ENCODE measurements at regions not wholly inside any gene's neighbourhood (a gene's known extent, or its start where the extent isn't known, plus 50 kb on each side); places are given as distances from the start of the nearest gene placed in this dataset.
A peak's percentile ranks its signal among the peaks of the same experiment; 100 is the strongest.

- peak; percentile 14 for DNase-seq (ENCODE audit: low read depth)
Measured at GRCh38 chr4:71691416-71692073, 92.3 kb downstream of the GC start.

- DNase-seq (ENCODE audit: low read depth): no peak
Measured at GRCh38 chr4:71689822-71690221, 94.1 kb downstream of the GC start.

- no peak for DNase-seq (ENCODE audit: low read depth)
Measured at GRCh38 chr4:71687056-71687455, 96.8 kb downstream of the GC start.

DNA sequence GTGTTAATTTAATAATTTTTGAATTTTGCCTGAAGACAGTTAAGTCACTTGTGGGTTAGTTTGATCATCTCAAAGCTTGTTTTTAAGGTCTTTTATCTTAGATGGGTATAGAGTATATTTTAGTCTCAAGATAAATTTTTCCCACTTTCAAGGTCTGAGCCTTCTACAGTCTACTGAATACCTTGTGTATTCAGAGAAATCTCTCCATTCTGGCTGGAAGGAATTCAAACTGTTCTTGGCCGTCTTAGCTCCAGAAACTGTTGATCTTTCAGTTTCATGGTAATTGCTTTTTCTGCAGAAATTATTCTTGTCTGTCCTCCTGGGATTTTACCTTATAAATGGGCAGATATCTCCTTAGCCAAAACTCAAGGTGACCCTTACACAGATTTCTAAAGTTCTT is 97.9 kb downstream of the GC start:
- no peak for DNase-seq (ENCODE audit: low read depth)

- no peak for DNase-seq (ENCODE audit: low read depth)
Measured at GRCh38 chr4:71683309-71683708, 100.6 kb downstream of the GC start.

DNA sequence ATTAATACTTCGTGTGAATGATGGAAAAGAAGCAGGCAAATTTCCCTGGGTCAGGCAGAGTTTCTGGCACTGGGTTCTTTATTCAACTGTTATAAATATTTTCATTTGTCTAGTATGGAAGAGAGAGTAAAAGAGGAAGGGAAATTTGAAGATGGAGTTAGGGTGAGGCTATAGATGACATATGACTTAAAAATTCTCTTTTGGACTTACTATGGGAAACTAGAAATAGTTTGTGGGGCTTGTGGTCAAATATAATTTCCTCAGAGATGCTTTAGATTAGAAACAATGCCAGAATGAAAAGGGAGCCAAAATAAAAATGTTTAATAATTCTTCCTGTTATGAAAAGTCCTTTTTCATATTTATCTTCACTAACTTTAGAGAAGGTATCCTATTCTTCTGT is 103.2 kb downstream of the GC start:
- DNase-seq (ENCODE audit: low read depth): no peak

GRCh38 chr4:71677568-71677967 is 106.3 kb downstream of the GC start:
- no peak for DNase-seq (ENCODE audit: low read depth)

DNA sequence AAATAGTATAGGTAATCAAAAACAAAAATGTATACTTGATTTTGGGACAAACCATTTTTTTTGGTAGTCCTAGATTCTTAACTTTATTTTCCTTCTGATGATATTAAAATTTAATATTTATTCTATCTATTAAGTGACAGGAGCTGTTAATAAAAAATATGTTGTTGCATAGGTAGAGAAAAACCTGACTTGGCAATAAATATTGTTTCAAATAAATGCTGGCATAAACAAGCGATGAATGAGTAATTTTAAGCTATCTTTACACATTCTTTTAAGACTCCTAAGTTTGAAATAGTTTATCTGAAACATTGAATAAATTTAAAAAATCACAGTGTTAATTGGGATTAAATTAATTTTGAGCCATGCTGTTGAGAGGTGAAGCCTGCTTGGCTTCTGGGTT is 114.6 kb downstream of the GC start:
- DNase-seq (ENCODE audit: low read depth): no peak

DNA sequence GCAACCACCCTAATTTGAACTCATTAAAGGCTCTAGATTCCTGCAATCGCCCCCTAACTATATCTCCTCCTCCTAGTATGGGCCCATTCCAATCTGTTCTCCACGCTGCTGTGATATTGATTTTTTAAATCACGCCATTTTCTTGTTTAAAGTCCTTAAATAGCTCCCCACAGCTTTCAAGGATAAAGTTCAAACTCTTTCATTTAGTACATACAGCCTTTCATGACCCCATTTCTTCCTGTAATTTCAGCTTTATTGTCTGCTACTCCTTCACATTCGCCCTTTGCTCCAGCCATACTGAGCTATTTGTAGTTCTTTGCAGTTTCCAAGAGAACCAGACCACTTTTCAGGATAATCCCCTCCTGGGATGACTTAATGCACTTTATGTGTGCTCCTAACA is 118.5 kb downstream of the GC start:
- DNase-seq (ENCODE audit: low read depth): no peak

DNA sequence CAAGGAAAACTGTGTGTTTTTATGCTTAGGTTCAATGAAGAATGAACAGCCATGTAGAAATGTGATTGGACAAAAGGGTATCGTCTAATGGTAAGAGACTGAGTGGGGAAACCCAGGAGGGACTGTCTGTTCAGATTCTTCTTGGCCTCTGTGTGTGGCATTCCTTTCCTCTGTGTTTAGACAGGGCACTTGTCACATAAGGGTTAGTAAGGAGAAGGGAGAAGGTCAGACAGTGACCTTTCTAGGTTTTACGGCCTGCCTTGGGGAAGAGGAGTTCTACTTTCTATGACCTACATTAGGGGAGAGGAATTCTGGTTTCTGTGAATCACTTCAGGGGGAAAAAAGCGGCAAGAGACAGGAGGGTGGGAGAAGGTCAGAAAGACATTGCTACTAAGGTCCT is 119.5 kb downstream of the GC start:
- no peak for DNase-seq (ENCODE audit: low read depth)

- DNase-seq (ENCODE audit: low read depth): no peak
Measured at GRCh38 chr4:71663780-71664179, 120.1 kb downstream of the GC start.

DNA sequence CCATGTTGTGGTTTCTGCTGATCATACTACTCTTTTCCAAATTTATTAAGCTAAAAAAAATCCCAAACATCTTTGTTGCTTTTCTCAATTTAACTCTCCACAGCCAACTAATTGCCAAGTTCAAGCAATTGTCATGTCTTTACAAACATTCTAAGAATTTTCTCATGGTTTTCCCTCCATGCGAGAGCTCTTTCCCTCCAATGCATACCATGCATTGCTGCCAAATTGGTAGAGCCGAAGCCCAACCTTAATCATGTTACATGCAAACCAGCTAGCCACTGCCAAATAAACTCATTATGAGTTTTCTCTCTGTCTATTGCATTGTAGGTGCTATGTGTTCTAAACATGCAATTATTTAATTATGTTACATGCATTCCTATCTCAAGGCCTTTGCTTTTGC is 123.9 kb downstream of the GC start:
- no peak for DNase-seq (ENCODE audit: low read depth)

- no peak for DNase-seq (ENCODE audit: low read depth)
Measured at GRCh38 chr4:71648923-71649322, 135.0 kb downstream of the GC start.

DNA sequence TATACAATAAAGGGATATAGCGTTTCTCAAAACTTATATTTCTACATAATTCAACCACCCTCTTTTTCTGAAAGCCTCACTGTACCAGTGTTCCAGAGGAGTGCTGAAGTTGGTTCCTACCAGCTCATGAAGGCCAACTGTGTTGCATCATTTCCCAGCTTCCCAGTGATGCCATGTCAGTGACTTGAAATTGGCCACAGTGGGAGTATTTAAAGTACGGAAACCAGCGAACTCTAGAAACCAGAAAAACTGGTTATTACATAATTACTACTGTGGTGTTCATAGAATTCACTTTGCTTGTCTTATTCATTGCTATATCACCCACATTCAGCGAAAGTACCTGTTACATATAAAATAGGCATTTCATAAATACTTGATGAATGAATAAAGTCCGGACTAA is 135.4 kb downstream of the GC start:
- no peak for DNase-seq (ENCODE audit: low read depth)

DNA sequence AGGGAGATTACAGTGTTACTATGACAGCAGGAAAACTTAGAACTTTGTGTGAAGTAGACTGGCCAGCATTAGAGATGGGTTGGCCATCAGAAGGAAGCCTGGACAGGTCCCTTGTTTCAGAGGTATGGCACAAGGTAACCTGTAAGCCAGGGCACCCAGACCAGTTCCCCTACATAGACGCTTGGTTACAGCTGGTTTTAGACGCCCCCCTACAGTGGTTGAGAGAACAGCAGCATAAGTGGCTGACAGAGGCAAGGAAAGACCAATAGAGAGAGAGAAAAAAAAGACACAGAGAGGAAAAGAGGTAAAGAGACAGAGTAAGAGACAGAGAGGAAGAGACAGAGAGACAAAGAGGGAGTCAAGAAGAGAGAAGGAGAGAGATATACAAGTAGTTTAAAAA is 144.5 kb downstream of the GC start:
- no peak for DNase-seq (ENCODE audit: low read depth)

DNA sequence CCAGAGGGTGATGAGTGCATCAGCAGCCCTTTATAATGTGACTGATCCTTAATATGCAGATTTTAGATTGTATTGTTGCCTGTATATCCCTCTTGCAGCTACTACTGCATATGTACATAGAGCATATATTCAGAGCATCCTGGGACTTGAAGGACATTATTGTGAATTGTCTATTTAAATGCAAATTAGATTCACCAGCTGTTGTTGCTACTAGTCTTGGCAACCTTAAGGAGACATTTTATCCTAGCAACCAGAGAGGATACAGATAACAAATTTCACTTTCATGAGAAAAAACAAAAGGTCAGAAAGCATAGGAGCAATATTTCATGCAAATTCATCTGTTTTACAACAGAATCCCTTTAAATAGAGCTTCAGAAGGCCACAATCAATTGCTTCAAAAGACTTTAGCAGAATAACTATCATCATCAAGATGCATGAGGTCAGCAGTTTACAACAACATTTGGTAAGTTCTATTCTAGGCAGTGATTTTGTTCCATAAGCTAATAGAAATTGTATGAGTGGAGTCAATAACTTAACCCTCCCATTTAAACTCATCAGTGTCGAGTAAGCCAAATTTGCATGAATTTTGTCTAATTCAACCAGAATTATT is 148.6 kb downstream of the GC start:
- DNase-seq (ENCODE audit: low read depth): no peak

- no peak for DNase-seq (ENCODE audit: low read depth)
Measured at GRCh38 chr4:71634364-71634763, 149.5 kb downstream of the GC start.

- no peak for DNase-seq (ENCODE audit: low read depth)
Measured at GRCh38 chr4:71630803-71631202, 153.1 kb downstream of the GC start.

- DNase-seq (ENCODE audit: low read depth): no peak
Measured at GRCh38 chr4:71625005-71625404, 158.9 kb downstream of the GC start.
